HG02970 (cell line): ENCODE measurements at regions not wholly inside any gene's neighbourhood (a gene's known extent, or its start where the extent isn't known, plus 50 kb on each side); places are given as distances from the start of the nearest gene placed in this dataset.

ENCODE experiments used
- ATAC-seq: cut with Tn5 transposase; IDR thresholded peaks from one replicate; pipeline ENCODE4 v1.9.1; 2021; ENCODE audit warnings: mild to moderate bottlenecking, moderate library complexity, moderate number of reproducible peaks; ENCODE audit not compliant: unreplicated experiment, low FRiP score

DNA sequence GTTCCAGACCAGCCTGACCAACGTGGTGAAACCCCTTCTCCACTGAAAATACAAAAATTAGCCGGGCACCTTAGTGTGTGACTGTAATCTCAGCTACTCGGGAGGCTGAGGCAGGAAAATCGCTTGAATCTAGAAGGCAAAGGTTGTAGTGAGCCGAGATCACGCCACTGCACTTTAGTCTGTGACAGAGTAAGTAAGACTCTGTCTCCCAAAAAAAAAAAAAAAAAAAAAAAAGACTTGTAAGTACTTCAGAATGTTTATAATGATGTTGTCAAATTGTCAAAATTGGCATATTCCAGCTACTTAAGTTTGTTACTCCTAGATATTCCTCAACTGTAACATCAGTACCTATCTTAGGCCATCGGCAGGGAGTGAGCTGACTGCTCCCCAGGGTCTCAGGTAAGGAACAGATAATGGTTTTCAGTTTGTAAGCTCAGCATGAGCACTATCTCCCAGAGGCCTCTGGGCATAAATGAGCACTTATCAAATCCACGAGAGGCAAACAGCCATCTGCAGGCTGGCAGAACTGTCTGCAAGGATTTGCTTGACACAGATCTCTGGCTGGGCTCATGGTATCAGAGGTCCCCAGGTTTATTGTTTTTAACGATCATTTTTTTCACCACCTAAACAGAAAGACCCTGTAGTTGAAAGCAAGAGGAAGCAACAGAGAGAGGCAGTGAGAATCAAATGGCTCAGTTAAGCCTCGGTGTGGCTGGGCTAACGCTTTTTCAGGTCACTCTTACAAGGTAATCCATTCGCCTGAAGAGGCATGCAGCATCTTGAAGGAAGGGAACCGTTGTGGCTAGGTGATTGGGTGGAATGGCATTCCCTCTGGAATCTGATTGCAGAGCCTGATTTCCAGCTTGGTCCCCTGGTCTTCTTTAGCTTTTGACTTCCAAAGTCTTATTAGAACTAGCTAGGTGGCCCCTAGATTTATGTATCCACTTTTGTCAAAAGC, 115.9 kb downstream of the LY86 start:
- ATAC-seq: no peak

GRCh38 chr6:6705061-6705425, 116.5 kb downstream of the LY86 start:
- no peak for ATAC-seq

DNA sequence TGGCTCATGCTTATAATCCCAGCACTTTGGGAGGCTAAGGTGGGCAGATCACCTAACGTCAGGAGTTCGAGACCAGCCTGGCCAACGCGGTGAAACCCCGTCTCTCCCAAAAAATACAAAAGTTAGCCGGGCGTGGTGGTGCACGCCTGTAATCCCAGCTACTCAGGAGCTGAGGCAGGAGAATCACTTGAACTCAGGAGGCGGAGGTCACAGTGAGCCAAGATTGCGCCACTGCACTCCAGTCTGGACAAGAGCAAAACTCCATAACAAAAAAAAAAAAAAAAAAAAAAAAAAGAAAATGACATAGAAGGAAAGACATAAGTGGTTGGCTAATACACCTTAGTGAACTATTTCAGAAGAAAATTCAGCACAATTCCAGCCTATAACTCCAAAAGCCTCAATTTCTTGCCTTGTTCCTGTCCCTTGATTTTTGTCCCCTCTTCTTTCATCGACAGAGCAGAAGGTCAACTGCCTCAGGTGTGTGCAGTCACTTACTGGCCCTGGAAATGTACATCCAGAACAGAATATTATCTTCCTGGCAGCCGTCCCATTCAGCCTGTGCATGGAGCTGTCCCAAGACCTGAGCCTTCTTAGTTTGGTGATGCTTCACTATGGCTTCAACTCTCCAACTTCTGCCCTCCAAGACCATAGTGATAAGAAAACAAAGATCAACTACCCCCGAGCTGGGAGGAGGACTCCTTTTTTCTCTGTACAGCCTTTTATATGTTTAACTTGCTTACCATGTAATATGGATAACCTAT, 117.6 kb downstream of the LY86 start:
- no peak for ATAC-seq

GRCh38 chr6:6707143-6707542, 118.6 kb downstream of the LY86 start:
- ATAC-seq: no peak

- ATAC-seq: no peak
These were observed 120.6 kb downstream of the LY86 start for GRCh38 chr6:6709106-6709505.

DNA sequence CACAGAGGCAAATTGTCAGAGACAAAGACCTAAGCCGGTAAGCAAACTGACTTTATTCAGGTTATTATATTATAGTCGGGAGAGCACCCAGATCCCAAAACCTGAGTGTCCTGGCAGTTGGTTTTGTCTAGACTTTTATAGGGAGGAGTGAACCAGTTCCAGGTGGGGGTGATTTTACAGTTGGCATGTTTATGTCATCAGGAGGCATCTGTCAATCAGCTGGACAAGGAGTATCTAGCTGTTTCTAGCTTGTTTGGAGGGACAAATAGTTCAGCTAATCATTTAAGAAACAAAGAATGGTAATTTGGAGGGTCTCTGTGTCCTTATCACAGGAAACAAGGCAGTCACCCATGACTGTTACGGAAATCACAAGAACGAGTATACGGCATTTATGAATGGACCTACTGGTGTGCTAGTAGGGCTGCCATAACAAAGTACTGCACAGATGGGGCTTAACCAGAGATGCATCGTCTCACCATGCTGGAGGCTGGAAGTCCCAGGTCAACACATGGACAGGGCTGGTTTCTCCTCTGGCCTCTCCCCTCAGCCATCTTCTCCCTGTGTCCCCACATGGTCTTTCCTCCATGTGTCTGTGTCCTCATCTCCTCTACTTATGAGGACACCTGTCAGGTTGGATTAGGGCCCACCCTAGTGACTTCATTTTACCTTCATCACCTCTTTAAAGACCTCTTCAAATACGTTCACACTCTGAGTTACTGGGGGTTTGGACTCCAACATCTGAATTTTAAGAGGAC, 122.7 kb downstream of the LY86 start:
- no peak for ATAC-seq

GRCh38 chr6:6711832-6712448, 123.4 kb downstream of the LY86 start:
- no peak for ATAC-seq

DNA sequence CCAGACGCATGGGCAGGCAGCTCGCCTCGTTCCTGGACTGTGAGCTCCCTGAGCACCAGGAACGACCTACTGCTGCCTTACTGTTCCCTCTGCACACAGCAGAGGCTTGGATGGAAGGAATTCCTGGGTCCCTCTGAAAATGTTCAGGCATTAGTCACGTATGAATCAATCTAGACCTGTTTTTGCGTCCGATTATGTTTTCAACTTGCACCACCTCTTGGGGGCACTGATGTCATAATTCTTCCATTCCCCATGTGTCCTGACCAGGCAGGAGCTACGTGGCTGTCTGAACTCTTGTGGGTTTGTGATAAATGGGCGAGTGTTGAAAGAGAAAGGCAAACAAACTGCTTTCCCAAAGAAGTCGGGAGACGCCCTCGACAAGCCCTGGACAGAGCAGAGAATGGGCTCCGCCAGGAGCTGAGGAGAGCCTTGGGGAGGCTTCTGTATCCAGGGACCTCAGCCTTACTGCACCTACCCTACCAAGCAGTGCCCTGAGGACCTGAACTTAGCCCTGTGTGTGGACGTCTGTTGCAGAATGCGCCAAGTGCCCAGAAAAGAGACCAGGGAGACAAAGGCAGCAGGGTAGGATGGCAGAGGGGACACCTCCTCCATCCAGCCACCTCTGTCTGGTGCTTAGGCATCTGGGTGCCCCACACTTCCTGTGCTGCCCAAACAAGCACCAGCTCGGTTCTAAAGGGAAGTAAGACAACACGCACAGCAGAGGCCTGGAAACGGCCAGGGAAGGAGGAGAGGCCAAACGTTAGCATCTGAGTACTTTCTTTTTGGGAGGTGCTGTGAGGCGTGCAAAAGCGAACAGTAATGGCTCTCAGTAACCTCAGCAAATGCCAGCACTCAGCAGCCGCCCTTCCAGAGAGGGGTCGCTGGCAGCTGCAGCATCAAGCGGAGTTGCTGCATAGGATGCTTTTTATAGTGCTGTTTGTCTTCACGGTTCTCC, 124.2 kb downstream of the LY86 start:
- no peak for ATAC-seq

GRCh38 chr6:6713657-6714056, 125.1 kb downstream of the LY86 start:
- no peak for ATAC-seq

DNA sequence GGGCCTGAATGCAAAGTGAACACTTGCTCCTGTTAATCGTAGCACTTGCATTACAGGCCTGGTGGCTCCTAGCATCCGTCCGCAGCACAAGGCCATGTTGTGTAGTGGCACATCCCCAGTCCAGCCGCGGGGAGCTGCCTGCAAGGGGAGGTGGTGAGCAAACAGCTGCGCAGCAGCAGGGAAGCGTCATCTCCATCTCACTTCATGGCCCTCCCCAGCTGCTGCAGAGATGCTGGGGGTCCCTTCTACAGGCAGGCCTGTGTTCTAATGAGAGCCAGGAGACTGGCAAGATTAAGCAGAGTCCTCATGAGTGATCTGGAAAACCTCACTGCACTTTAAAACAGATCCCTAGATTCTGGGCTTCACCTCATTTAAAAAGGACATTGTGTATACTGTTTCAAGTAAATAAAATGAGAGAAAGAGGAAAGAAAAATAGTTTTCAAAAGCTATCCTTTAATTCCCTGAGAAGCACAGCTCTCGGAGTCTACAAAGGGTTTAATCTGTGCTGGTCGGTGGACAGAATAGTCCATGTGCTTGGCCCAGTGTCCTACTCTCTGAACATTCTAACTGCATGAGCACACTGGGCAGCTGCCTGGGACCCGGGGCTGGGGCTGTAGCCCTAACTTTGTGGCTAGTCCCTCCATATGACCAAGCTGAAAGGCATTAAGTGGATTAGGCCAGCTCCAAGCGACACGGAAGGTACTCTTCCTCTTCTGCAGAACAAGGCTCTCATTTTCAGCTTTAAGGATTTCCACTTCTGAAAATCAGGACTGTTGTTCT, 125.8 kb downstream of the LY86 start:
- ATAC-seq: no peak

GRCh38 chr6:6714953-6715352, 126.4 kb downstream of the LY86 start:
- no peak for ATAC-seq

DNA sequence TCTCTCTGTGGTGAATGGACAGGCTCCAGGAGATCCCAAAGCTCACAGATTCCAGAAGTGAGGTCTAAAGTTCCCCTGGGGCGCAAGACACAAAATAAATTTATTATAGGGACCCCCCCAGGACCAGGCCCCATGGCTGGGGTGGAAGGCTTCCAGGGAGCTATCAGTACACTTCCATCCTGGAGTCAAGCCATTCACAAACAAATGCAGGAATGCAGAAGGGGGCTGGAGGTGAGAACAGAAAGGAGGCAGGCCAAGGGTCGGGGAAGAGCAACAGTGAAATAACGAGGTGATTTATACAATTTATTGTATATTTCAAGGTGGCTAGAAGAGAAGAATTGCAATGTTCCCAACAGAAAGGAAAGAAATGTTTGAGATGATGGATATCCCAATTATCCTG, 126.9 kb downstream of the LY86 start:
- no peak for ATAC-seq

GRCh38 chr6:6716998-6717763, 128.7 kb downstream of the LY86 start:
- ATAC-seq: no peak

GRCh38 chr6:6717953-6718352, 129.4 kb downstream of the LY86 start:
- no peak for ATAC-seq

DNA sequence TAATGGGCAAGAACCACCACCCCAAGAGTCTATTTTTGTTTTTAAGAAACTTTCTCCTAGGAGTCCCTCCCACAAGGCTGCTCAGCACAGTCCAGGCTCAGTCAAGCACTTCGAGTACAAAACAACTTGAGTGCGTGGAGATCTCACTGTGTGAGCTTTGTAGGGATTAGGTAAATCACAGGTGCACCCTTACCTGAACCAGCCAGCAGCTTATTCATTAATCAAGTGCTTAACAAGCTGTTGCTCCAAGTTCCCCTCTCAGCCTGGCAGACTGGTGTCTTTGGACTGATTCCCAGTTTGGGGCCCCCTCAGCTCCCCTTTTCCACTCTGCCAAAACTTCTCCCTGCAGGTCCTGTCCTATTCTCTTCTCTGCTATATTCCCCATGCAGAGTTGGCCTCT, 133.1 kb downstream of the LY86 start:
- ATAC-seq: no peak

DNA sequence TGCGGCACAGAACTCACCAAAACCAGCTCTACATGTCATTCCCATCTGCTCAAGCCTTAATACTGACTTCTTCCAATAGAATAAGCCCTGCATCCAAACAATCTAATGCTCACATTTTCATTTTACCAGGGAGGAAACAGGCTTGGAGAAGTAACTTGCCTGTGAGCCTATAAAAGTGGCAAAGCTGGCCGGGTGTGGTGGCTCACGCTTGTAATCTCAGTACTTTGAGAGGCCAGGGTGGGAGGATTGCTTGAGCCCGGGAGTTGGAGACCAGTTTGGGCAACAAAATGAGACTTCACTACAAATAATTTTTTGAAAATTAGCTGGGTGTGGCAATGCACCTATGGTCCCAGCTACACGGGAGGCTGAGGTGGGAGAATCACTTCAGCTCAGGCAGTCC, 133.7 kb downstream of the LY86 start:
- no peak for ATAC-seq

- no peak for ATAC-seq
These were observed 134.8 kb downstream of the LY86 start for GRCh38 chr6:6723361-6723760.

- no peak for ATAC-seq
These were observed 135.5 kb downstream of the LY86 start for GRCh38 chr6:6723921-6724538.
